AG09309 (cell line): ENCODE measurements at regions not wholly inside any gene's neighbourhood (a gene's known extent, or its start where the extent isn't known, plus 50 kb on each side); places are given as distances from the start of the nearest gene placed in this dataset.

ENCODE experiments used
- DNase-seq: peaks from one replicate; pipeline ENCODE4 v3.0.0-alpha.2; 2010; ENCODE audit warnings: low read depth
- H3K4me3 ChIP-seq: 2 replicates; pipeline ENCODE4 v1.5.1; 2011; ENCODE audit warnings: mild to moderate bottlenecking, low read depth, low read length, moderate library complexity; ENCODE audit not compliant: control insufficient read depth
- TF ChIP-seq, protein P1 (sequence below): IDR thresholded peaks from 2 replicates; pipeline ENCODE4 v1.5.1; 2011; ENCODE audit warnings: mild to moderate bottlenecking, low read depth, low read length, inconsistent platforms; ENCODE audit not compliant: insufficient read depth, control insufficient read depth; ENCODE audit errors: missing control alignments

GRCh38 chr6:115668211-115668610, 392.5 kb downstream of the FRK start:
- no peak overlapping the region for H3K4me3 ChIP-seq
- TF ChIP-seq, protein P1, sequence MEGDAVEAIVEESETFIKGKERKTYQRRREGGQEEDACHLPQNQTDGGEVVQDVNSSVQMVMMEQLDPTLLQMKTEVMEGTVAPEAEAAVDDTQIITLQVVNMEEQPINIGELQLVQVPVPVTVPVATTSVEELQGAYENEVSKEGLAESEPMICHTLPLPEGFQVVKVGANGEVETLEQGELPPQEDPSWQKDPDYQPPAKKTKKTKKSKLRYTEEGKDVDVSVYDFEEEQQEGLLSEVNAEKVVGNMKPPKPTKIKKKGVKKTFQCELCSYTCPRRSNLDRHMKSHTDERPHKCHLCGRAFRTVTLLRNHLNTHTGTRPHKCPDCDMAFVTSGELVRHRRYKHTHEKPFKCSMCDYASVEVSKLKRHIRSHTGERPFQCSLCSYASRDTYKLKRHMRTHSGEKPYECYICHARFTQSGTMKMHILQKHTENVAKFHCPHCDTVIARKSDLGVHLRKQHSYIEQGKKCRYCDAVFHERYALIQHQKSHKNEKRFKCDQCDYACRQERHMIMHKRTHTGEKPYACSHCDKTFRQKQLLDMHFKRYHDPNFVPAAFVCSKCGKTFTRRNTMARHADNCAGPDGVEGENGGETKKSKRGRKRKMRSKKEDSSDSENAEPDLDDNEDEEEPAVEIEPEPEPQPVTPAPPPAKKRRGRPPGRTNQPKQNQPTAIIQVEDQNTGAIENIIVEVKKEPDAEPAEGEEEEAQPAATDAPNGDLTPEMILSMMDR: no peak
- DNase-seq: no peak

GRCh38 chr6:115667478-115668026, 393.1 kb downstream of the FRK start:
- DNase-seq: no peak
- TF ChIP-seq, protein P1: no peak

GRCh38 chr6:115666997-115667396, 393.7 kb downstream of the FRK start:
- DNase-seq: no peak
- no peak overlapping the region for H3K4me3 ChIP-seq
- TF ChIP-seq, protein P1: no peak

More at GRCh38 chr6:115667478-115668026, 393.1 kb downstream of the FRK start:
- H3K4me3 ChIP-seq: no peak overlapping the region

DNA sequence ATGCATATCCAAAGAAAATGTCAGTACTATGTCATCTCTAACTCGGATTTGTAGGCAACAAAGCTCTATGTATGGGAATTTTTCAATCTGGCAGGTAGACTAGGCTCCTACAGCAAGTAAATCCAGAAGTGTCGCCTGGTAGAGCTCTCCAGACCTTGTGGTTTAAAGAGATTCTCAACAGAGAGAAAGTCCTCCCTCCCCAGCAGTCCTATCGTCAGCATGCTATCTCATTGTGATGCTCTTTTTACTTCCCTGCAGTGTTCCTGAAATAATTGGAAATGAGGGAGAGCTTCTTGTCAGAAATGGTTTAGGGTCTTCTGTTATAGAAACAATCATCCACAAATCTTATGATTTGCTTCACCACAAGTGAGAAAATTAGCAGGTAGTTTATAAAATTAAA, 395.4 kb downstream of the FRK start:
- H3K4me3 ChIP-seq: no peak overlapping the region
- DNase-seq: no peak
- TF ChIP-seq, protein P1: no peak

- DNase-seq: no peak
- TF ChIP-seq, protein P1: no peak
- no peak overlapping the region for H3K4me3 ChIP-seq
These were observed 397.0 kb downstream of the FRK start for GRCh38 chr6:115663681-115664080.

- no peak overlapping the region for H3K4me3 ChIP-seq
- DNase-seq: peak; percentile 31
- TF ChIP-seq, protein P1: peak; percentile 54
These were observed 416.9 kb downstream of the FRK start for GRCh38 chr6:115643762-115644161.

- H3K4me3 ChIP-seq: no peak overlapping the region
- no peak for DNase-seq
- TF ChIP-seq, protein P1: no peak
These were observed 425.8 kb downstream of the FRK start for GRCh38 chr6:115634887-115635286.
